K562 (cell line): ENCODE measurements at regions not wholly inside any gene's neighbourhood (a gene's known extent, or its start where the extent isn't known, plus 50 kb on each side); places are given as distances from the start of the nearest gene placed in this dataset.

Source experiments
- CBFA2T2 ChIP-seq: fragments of 450-650 bp; conservative IDR thresholded peaks from 2 replicates; pipeline ENCODE4 v1.6.1; 2017; ENCODE audit warnings: mild to moderate bottlenecking
- CHAMP1 ChIP-seq: fragments of 450-650 bp; IDR thresholded peaks from 2 replicates; pipeline ENCODE4 v1.6.1; 2016; ENCODE audit warnings: mild to moderate bottlenecking
- CHCHD3 ChIP-seq: fragments of 250-450 bp; sonication (Bioruptor Pico); IDR thresholded peaks from 2 replicates; pipeline ENCODE4 v2.1.2; 2022; ENCODE audit warnings: mild to moderate bottlenecking
- ELF2 ChIP-seq: fragments of 250-450 bp; sonication (Bioruptor Pico); IDR thresholded peaks from 2 replicates; pipeline ENCODE4 v1.5.0; 2021; ENCODE audit warnings: mild to moderate bottlenecking
- EP400 ChIP-seq: fragments of 450-650 bp; IDR thresholded peaks from 2 replicates; pipeline ENCODE4 v1.6.1; 2017; ENCODE audit warnings: antibody characterized with exemption, mild to moderate bottlenecking, moderate library complexity
- ERF ChIP-seq: fragments of 450-650 bp; formaldehyde crosslinking; IDR thresholded peaks from 2 replicates; pipeline ENCODE4 v1.4.0; 2020; ENCODE audit warnings: mild to moderate bottlenecking, mixed read lengths
- FOXA1 ChIP-seq: fragments of 450-650 bp; IDR thresholded peaks from 2 replicates; pipeline ENCODE4 v1.6.1; 2016; ENCODE audit warnings: mild to moderate bottlenecking, borderline replicate concordance
- FOXK2 ChIP-seq, 2 experiments: fragments of 450-650 bp; IDR thresholded peaks in 1 of 2; conservative IDR thresholded peaks in 1 of 2; 2 replicates each; pipeline ENCODE4 v1.6.1; 2016; ENCODE audit warnings: low read depth in 2 of 2, mild to moderate bottlenecking in 1 of 2
- HDAC3 ChIP-seq: fragments of 450-650 bp; IDR thresholded peaks from 2 replicates; pipeline ENCODE4 v1.6.1; 2018; ENCODE audit warnings: borderline replicate concordance, mild to moderate bottlenecking, moderate library complexity; ENCODE audit not compliant: partially characterized antibody
- IFI16 ChIP-seq: fragments of 250-450 bp; sonication (Bioruptor Pico); IDR thresholded peaks from 2 replicates; pipeline ENCODE4 v2.1.2; 2022; ENCODE audit warnings: mild to moderate bottlenecking, inconsistent platforms
- L3MBTL2 ChIP-seq: fragments of 450-650 bp; IDR thresholded peaks from 2 replicates; pipeline ENCODE4 v1.6.1; 2016; ENCODE audit warnings: mild to moderate bottlenecking, moderate library complexity
- MTA3 ChIP-seq: fragments of 450-650 bp; formaldehyde crosslinking; IDR thresholded peaks from 2 replicates; pipeline ENCODE4 v1.6.1; 2017; ENCODE audit warnings: mild to moderate bottlenecking, borderline replicate concordance
- NFE2L1 ChIP-seq: fragments of 450-650 bp; IDR thresholded peaks from 2 replicates; pipeline ENCODE4 v1.6.1; 2016; ENCODE audit warnings: missing genetic modification characterization, low read depth, mild to moderate bottlenecking, missing compliant biosample characterization, moderate library complexity, borderline replicate concordance
- NR0B1 ChIP-seq: fragments of 450-650 bp; IDR thresholded peaks from one replicate; pipeline ENCODE4 v1.6.1; 2018; ENCODE audit warnings: mild to moderate bottlenecking, moderate library complexity; ENCODE audit not compliant: partially characterized antibody
- NR3C1 ChIP-seq: sonication (generic); formaldehyde crosslinking; IDR thresholded peaks from 2 replicates; pipeline ENCODE4 v1.8.1; 2022; ENCODE audit warnings: missing genetic modification reagents
- PBX2 ChIP-seq, 2 experiments: IDR thresholded peaks in 1 of 2; conservative IDR thresholded peaks in 1 of 2; 2 replicates each; pipeline ENCODE4 v1.6.1; 2016; ENCODE audit warnings: low read depth in 2 of 2, mild to moderate bottlenecking in 1 of 2, missing compliant biosample characterization in 1 of 2, missing genetic modification characterization in 1 of 2, moderate library complexity in 1 of 2
- RBBP5 ChIP-seq: fragments of 200-600 bp; sonication (generic); IDR thresholded peaks from 2 replicates; pipeline ENCODE4 v1.6.1; 2012; ENCODE audit warnings: borderline replicate concordance, mild to moderate bottlenecking, low read length, control low read depth, inconsistent platforms; ENCODE audit not compliant: insufficient read depth, poor library complexity, severe bottlenecking
- RNF2 ChIP-seq: sonication (generic); IDR thresholded peaks from 2 replicates; pipeline ENCODE4 v1.6.1; 2016
- TEAD2 ChIP-seq: fragments of 450-650 bp; IDR thresholded peaks from 2 replicates; pipeline ENCODE4 v1.6.1; 2016; ENCODE audit warnings: missing genetic modification characterization, control low read depth, missing compliant biosample characterization
- YY1 ChIP-seq, 3 experiments: IDR thresholded peaks; 2 replicates each; pipeline ENCODE4 v1.6.1; 2011; ENCODE audit warnings: low read length in 2 of 3, mild to moderate bottlenecking in 2 of 3, moderate library complexity in 2 of 3, borderline replicate concordance in 1 of 3, control low read depth in 1 of 3, low read depth in 1 of 3; ENCODE audit not compliant: insufficient read depth in 3 of 3, insufficient replicate concordance in 2 of 3, control insufficient read depth in 1 of 3, insufficient read length in 1 of 3; ENCODE audit errors: extremely low read depth in 1 of 3
- ZEB2 ChIP-seq: fragments of 450-650 bp; IDR thresholded peaks from 2 replicates; pipeline ENCODE4 v1.6.1; 2016

- TF ChIP-seq NR0B1 (no peak), ELF2 (CRISPR knock-in tag) (0 out of 2 replicates have a peak, but pooled peaks have one; percentile 39), TEAD2 (tag) (no peak), IFI16 (CRISPR knock-in tag) (no peak), ZEB2 (peak; percentile 83), NR3C1 (CRISPR knock-in tag) (no peak), ERF (CRISPR knock-in tag) (0 out of 2 replicates have a peak, but pooled peaks have one; percentile 24), NFE2L1 (tag) (no peak), RNF2 (peak; percentile 62; the same call in 1 of the 2 replicates), FOXA1 (peak; percentile 74; the same call in 1 of the 2 replicates), YY1 (IDR thresholded peaks at IDR 0.05; ENCODE audit: borderline replicate concordance in 1 of 3, control insufficient read depth in 1 of 3, extremely low read depth in 1 of 3, insufficient read depth in 3 of 3, insufficient read length in 1 of 3, insufficient replicate concordance in 2 of 3, low read depth in 1 of 3, low read length in 2 of 3) (peak in 1 of 3 experiments; percentile 35), CHCHD3 (CRISPR knock-in tag) (no peak), CBFA2T2 (peak; percentile 81), EP400 (0 out of 2 replicates have a peak, but pooled peaks have one; percentile 30), L3MBTL2 (peak; percentile 36; the same call in 1 of the 2 replicates), PBX2 (CRISPR knock-in tag; IDR thresholded peaks at IDR 0.05; ENCODE audit: low read depth) (no peak), PBX2 (tag; conservative IDR thresholded peaks at IDR 0.05; ENCODE audit: low read depth) (peak; percentile 60), MTA3 (peak; percentile 77; the same call in 1 of the 2 replicates), FOXK2 (conservative IDR thresholded peaks at IDR 0.05 in 1 of 2, IDR thresholded peaks at IDR 0.05 in 1 of 2; ENCODE audit: low read depth in 2 of 2) (peak in 1 of 2 experiments; percentile 43; a peak in 1 of 4 replicates), RBBP5 (peak; percentile 28), CHAMP1 (peak; percentile 56), HDAC3 (peak; percentile 36)
Observed at GRCh38 chr2:144596073-144596871, 76.4 kb upstream of the ZEB2 start (continued).
